H9 (cell line): ENCODE measurements at regions not wholly inside any gene's neighbourhood (a gene's known extent, or its start where the extent isn't known, plus 50 kb on each side); places are given as distances from the start of the nearest gene placed in this dataset.

Experiments
- DNase-seq: peaks from one replicate; pipeline ENCODE4 v3.0.0-alpha.2; 2017
- H2AFZ ChIP-seq: one replicate; pipeline ENCODE4 v1.6.1; 2013; ENCODE audit warnings: mild to moderate bottlenecking, low read length, control low read depth, moderate library complexity
- H2AK5ac ChIP-seq: 2 replicates; pipeline ENCODE4 v1.6.1; 2013; ENCODE audit warnings: low read length, control low read depth, mixed read lengths; ENCODE audit not compliant: insufficient read length
- H2BK120ac ChIP-seq: one replicate; pipeline ENCODE4 v1.6.1; 2013; ENCODE audit warnings: low read depth, mild to moderate bottlenecking, low read length, control low read depth, inconsistent platforms; ENCODE audit not compliant: poor library complexity, severe bottlenecking
- H2BK12ac ChIP-seq: 2 replicates; pipeline ENCODE4 v1.6.1; 2013; ENCODE audit warnings: low read length, control low read depth, mixed read lengths, low read depth; ENCODE audit not compliant: insufficient read length
- H2BK15ac ChIP-seq: 2 replicates; pipeline ENCODE4 v1.6.1; 2013; ENCODE audit warnings: low read depth, low read length, control low read depth
- H2BK20ac ChIP-seq: one replicate; pipeline ENCODE4 v1.6.1; 2013; ENCODE audit warnings: low read depth, mild to moderate bottlenecking, low read length, control low read depth, inconsistent platforms; ENCODE audit not compliant: poor library complexity, severe bottlenecking
- H2BK5ac ChIP-seq: 2 replicates; pipeline ENCODE4 v1.6.1; 2013; ENCODE audit warnings: low read length, control low read depth, mixed read lengths; ENCODE audit not compliant: insufficient read length
- H3K14ac ChIP-seq: 2 replicates; pipeline ENCODE4 v1.6.1; 2013; ENCODE audit warnings: low read length, control low read depth; ENCODE audit not compliant: insufficient read depth
- H3K18ac ChIP-seq: 2 replicates; pipeline ENCODE4 v1.6.1; 2013; ENCODE audit warnings: low read depth, mild to moderate bottlenecking, mixed read lengths, low read length, control low read depth; ENCODE audit not compliant: insufficient read length
- H3K23ac ChIP-seq: 2 replicates; pipeline ENCODE4 v1.6.1; 2013; ENCODE audit warnings: low read length, control low read depth, mixed read lengths, low read depth; ENCODE audit not compliant: insufficient read length
- H3K23me2 ChIP-seq: 2 replicates; pipeline ENCODE4 v1.6.1; 2013; ENCODE audit warnings: low read depth, mild to moderate bottlenecking, mixed read lengths, low read length, control low read depth; ENCODE audit not compliant: insufficient read length, poor library complexity, severe bottlenecking
- H3K27ac ChIP-seq: 2 replicates; pipeline ENCODE4 v1.5.1; 2013; ENCODE audit warnings: low read length, control low read depth, mixed read lengths, low read depth; ENCODE audit not compliant: insufficient read length
- H3K27me3 ChIP-seq: 2 replicates; pipeline ENCODE4 v1.6.1; 2013; ENCODE audit warnings: low read length, control low read depth, inconsistent platforms; ENCODE audit not compliant: insufficient read depth
- H3K4ac ChIP-seq: 2 replicates; pipeline ENCODE4 v1.6.1; 2013; ENCODE audit warnings: low read depth, mild to moderate bottlenecking, control low read depth, inconsistent platforms, low read length, moderate library complexity
- H3K4me1 ChIP-seq: 2 replicates; pipeline ENCODE4 v1.6.1; 2013; ENCODE audit warnings: low read length, control low read depth, inconsistent platforms; ENCODE audit not compliant: insufficient read depth
- H3K4me2 ChIP-seq: 2 replicates; pipeline ENCODE4 v1.6.1; 2013; ENCODE audit warnings: low read length, control low read depth, mixed read lengths; ENCODE audit not compliant: insufficient read length, insufficient read depth
- H3K56ac ChIP-seq: 2 replicates; pipeline ENCODE4 v1.6.1; 2013; ENCODE audit warnings: low read depth, mild to moderate bottlenecking, mixed read lengths, low read length, control low read depth; ENCODE audit not compliant: insufficient read length
- H3K79me1 ChIP-seq: 2 replicates; pipeline ENCODE4 v1.6.1; 2013; ENCODE audit warnings: low read depth, mild to moderate bottlenecking, moderate library complexity, low read length, control low read depth, inconsistent platforms; ENCODE audit not compliant: insufficient read depth, poor library complexity, severe bottlenecking
- H3K79me2 ChIP-seq: 2 replicates; pipeline ENCODE4 v1.6.1; 2013; ENCODE audit warnings: low read length, control low read depth, inconsistent platforms; ENCODE audit not compliant: insufficient read depth
- H3K9ac ChIP-seq: 2 replicates; pipeline ENCODE4 v1.6.1; 2013; ENCODE audit warnings: low read length, control low read depth, mixed read lengths; ENCODE audit not compliant: insufficient read length; ENCODE audit errors: extremely low read depth
- H3K9me3 ChIP-seq: one replicate; pipeline ENCODE4 v1.6.1; 2013; ENCODE audit warnings: low read depth, low read length, inconsistent platforms; ENCODE audit not compliant: control insufficient read depth
- H3T11ph ChIP-seq: one replicate; pipeline ENCODE4 v1.6.1; 2013; ENCODE audit warnings: mild to moderate bottlenecking, low read length, control low read depth, inconsistent platforms
- H4K20me1 ChIP-seq: one replicate; pipeline ENCODE4 v1.6.1; 2013; ENCODE audit not compliant: control insufficient read depth, insufficient read length, insufficient read depth
- H4K5ac ChIP-seq: 2 replicates; pipeline ENCODE4 v1.6.1; 2013; ENCODE audit warnings: low read depth, mild to moderate bottlenecking, mixed read lengths, low read length, control low read depth; ENCODE audit not compliant: insufficient read length
- H4K8ac ChIP-seq: replicated peaks from 2 replicates; pipeline ENCODE4 v1.6.1; 2013; ENCODE audit warnings: low read length, control low read depth, mixed read lengths, low read depth; ENCODE audit not compliant: insufficient read length
- H4K91ac ChIP-seq: 2 replicates; pipeline ENCODE4 v1.6.1; 2013; ENCODE audit warnings: low read depth, mild to moderate bottlenecking, moderate library complexity, mixed read lengths, low read length, control low read depth; ENCODE audit not compliant: insufficient read length
- H3K27ac Mint-ChIP-seq, 3 experiments: 2 replicates in 2 of 3; 3 replicates in 1 of 3; pipeline ENCODE4 v1.8.0; 2020 to 2021; ENCODE audit warnings: mixed read lengths in 3 of 3, mild to moderate bottlenecking in 1 of 3, moderate library complexity in 1 of 3
- H3K27me3 Mint-ChIP-seq: 2 replicates; pipeline ENCODE4 v1.8.0; 2021; ENCODE audit warnings: low read depth, mild to moderate bottlenecking, moderate library complexity, mixed read lengths
- H3K36me3 Mint-ChIP-seq, 3 experiments: 2 replicates in 2 of 3; 3 replicates in 1 of 3; pipeline ENCODE4 v1.8.0; 2020 to 2021; ENCODE audit warnings: low read depth in 3 of 3, mixed read lengths in 3 of 3; ENCODE audit not compliant: insufficient read depth in 1 of 3
- H3K4me1 Mint-ChIP-seq, 2 experiments: 2 replicates each; pipeline ENCODE4 v1.8.0; 2020; ENCODE audit warnings: mixed read lengths in 2 of 2
- H3K4me3 Mint-ChIP-seq, 2 experiments: 2 replicates in 1 of 2; 3 replicates in 1 of 2; pipeline ENCODE4 v1.8.0; 2020 to 2021; ENCODE audit warnings: mild to moderate bottlenecking in 2 of 2, mixed read lengths in 2 of 2, moderate library complexity in 1 of 2
- H3K9me3 Mint-ChIP-seq, 2 experiments: 2 replicates in 1 of 2; 3 replicates in 1 of 2; pipeline ENCODE4 v1.8.0; 2020; ENCODE audit warnings: mild to moderate bottlenecking in 2 of 2, mixed read lengths in 2 of 2, moderate library complexity in 1 of 2
- WGBS: extraction: QIAGEN DNeasy Blood & Tissue Kit; methylation state at CpG from one replicate; pipeline ENCODE4 v1.1.7; 2013; ENCODE audit warnings: missing lambda C conversion rate, low lambda C conversion rate, mixed read lengths; ENCODE audit not compliant: insufficient read length; ENCODE audit errors: extremely low coverage; 5-methylcytosine and 5-hydroxymethylcytosine counted together
- TF ChIP-seq, protein P1 (sequence below): fragments of 200-600 bp; sonication (generic); conservative IDR thresholded peaks from 3 replicates; pipeline ENCODE4 v1.8.0; 2021; ENCODE audit warnings: antibody characterized with exemption, mild to moderate bottlenecking

DNA sequence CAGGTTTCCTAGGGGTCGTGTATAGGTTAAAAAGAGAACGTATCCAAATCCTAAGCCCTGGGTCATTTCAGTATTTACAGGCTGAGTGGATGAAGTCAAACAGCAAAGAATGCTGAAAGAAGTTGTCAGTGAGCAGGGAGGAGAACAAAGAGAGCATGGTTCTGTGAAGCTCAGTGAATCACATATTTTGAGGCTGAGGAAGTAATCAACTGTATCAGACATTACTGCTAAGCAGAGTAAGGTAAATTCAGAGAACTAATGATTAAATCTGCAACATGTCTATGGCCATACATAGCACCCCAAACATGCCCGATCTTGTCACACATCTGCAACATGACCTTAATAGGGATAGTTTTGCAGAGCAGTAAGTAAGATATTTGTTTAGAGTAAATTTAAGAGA, 1130.3 kb downstream of the RAPGEF2 start:
- Histone ChIP-seq H3K4ac (no peak overlapping the region), H3K4me2 (no peak overlapping the region), H2BK15ac (no peak overlapping the region), H3K4me1 (no peaks in the 10 kb centered on the region), H3K27me3 (no peaks in the 10 kb centered on the region), H3K56ac (no peak overlapping the region), H3K23me2 (no peaks in the 10 kb centered on the region), H3K23ac (no peak overlapping the region), H3K9me3 (no peaks in the 10 kb centered on the region), H3K14ac (no peak overlapping the region), H2BK12ac (no peak overlapping the region), H2BK120ac (no peak overlapping the region), H2AK5ac (no peak overlapping the region), H3T11ph (no peak overlapping the region), H2BK5ac (no peak overlapping the region), H4K91ac (no peak overlapping the region), H3K27ac (no peak overlapping the region), H3K18ac (no peak overlapping the region), H4K20me1 (no peaks in the 10 kb centered on the region), H2BK20ac (no peak overlapping the region), H3K79me2 (no peaks in the 10 kb centered on the region), H3K9ac (no peak overlapping the region), H3K79me1 (no peaks in the 10 kb centered on the region), H4K8ac (no peak overlapping the region), H4K5ac (no peak overlapping the region), H2AFZ (no peak overlapping the region)
- no peaks in the 10 kb centered on the region for H3K36me3 Mint-ChIP-seq
- no peaks in the 10 kb centered on the region for H3K9me3 Mint-ChIP-seq
- H3K4me1 Mint-ChIP-seq: peaks cover 0 to 4% of the 10 kb centered on the region in 2 experiments; a peak in 2 of 4 replicates
- no peak for DNase-seq
- H3K4me3 Mint-ChIP-seq: no peak overlapping the region
- TF ChIP-seq, protein P1, sequence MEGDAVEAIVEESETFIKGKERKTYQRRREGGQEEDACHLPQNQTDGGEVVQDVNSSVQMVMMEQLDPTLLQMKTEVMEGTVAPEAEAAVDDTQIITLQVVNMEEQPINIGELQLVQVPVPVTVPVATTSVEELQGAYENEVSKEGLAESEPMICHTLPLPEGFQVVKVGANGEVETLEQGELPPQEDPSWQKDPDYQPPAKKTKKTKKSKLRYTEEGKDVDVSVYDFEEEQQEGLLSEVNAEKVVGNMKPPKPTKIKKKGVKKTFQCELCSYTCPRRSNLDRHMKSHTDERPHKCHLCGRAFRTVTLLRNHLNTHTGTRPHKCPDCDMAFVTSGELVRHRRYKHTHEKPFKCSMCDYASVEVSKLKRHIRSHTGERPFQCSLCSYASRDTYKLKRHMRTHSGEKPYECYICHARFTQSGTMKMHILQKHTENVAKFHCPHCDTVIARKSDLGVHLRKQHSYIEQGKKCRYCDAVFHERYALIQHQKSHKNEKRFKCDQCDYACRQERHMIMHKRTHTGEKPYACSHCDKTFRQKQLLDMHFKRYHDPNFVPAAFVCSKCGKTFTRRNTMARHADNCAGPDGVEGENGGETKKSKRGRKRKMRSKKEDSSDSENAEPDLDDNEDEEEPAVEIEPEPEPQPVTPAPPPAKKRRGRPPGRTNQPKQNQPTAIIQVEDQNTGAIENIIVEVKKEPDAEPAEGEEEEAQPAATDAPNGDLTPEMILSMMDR: no peak
- no peaks in the 10 kb centered on the region for H3K27me3 Mint-ChIP-seq
- H3K27ac Mint-ChIP-seq: no peak overlapping the region
- no CpG with 5 or more reads among the region's 3 CpGs for WGBS
